K562 (cell line): ENCODE measurements at regions not wholly inside any gene's neighbourhood (a gene's known extent, or its start where the extent isn't known, plus 50 kb on each side); places are given as distances from the start of the nearest gene placed in this dataset.

Experiments used
- ATAC-seq: fragments of 200-7000 bp; cut with Tn5 transposase; 3 replicates; pipeline ENCODE4 v1.9.1; 2020; ENCODE audit warnings: moderate library complexity
- BruUV-seq: library from RNA; stranded (reverse); fragments of 400-500 nt; replicated peaks from 2 replicates; lab custom pipeline; 2021; lab: Mats Ljungman, UMichigan
- CTCF ChIA-PET: fragments of 300-600 bp; formaldehyde crosslinking; extraction: SDS; loops from one replicate; lab custom pipeline; 2021; ENCODE audit warnings: low intra/inter-chr PET ratio; lab: Yijun Ruan, JAX
- POLR2A ChIA-PET: fragments of 300-600, 350-650 bp; sonication (Branson Sonifier 250); formaldehyde crosslinking; extraction: SDS; loops from one replicate; lab custom pipeline; 2021; ENCODE audit warnings: antibody characterized with exemption, inconsistent platforms; lab: Yijun Ruan, JAX
- DNase-seq, 4 experiments: peaks; one replicate each; pipeline versions ENCODE4 v3.0.0 to v3.0.0-alpha.2; 2011 to 2018; ENCODE audit warnings: low spot score in 3 of 4, mixed read lengths in 3 of 4; ENCODE audit errors: extremely low read depth in 1 of 4
- FAIRE-seq: peaks from 2 replicates; lab custom pipeline; 2011; peaks lifted over from hg19 to GRCh38; lab: Jason Lieb, UNC
- H2AFZ ChIP-seq: 2 replicates; pipeline ENCODE4 v1.6.0; 2011; ENCODE audit warnings: low read depth, low read length, control low read depth, inconsistent platforms
- H3K27ac ChIP-seq: fragments of 200-600 bp; 3 replicates; pipeline ENCODE4 v1.8.0; 2011; ENCODE audit warnings: low read depth, mild to moderate bottlenecking, control low read depth, inconsistent platforms, low read length, moderate library complexity, mixed read lengths; ENCODE audit errors: extremely low read depth
- H3K27me3 ChIP-seq, 2 experiments: fragments of 300-600 bp in 1 of 2; 2 replicates in 1 of 2; 3 replicates in 1 of 2; pipeline versions ENCODE4 v1.6.0 to v1.8.0; 2011; ENCODE audit warnings: inconsistent platforms in 2 of 2, low read length in 2 of 2, mild to moderate bottlenecking in 1 of 2, mixed read lengths in 1 of 2, moderate library complexity in 1 of 2; ENCODE audit not compliant: control insufficient read depth in 2 of 2, insufficient read depth in 2 of 2
- H3K36me3 ChIP-seq: fragments of 300-600 bp; 3 replicates; pipeline ENCODE4 v1.8.0; 2011; ENCODE audit warnings: mild to moderate bottlenecking, low read length, inconsistent platforms; ENCODE audit not compliant: control insufficient read depth, insufficient read depth
- H3K4me1 ChIP-seq, 2 experiments: fragments of 200-600 bp in 1 of 2; replicated peaks in 1 of 2; 2 replicates in 1 of 2; 3 replicates in 1 of 2; pipeline versions ENCODE4 v1.5.1 to v1.8.0; 2011; ENCODE audit warnings: inconsistent platforms in 2 of 2, low read length in 2 of 2, mild to moderate bottlenecking in 1 of 2, mixed read lengths in 1 of 2, moderate library complexity in 1 of 2; ENCODE audit not compliant: control insufficient read depth in 2 of 2, insufficient read depth in 2 of 2
- H3K4me2 ChIP-seq: 2 replicates; pipeline ENCODE4 v1.6.1; 2011; ENCODE audit warnings: low read length, control low read depth, inconsistent platforms, mixed read lengths; ENCODE audit not compliant: insufficient read depth
- H3K4me3 ChIP-seq: fragments of 200-600 bp; sonication (generic), shearing (Covaris generic); 2 replicates; pipeline ENCODE4 v1.5.1; 2016; ENCODE audit warnings: control low read depth, inconsistent platforms
- H3K79me2 ChIP-seq: fragments of 200-600 bp; 3 replicates; pipeline ENCODE4 v1.8.0; 2011; ENCODE audit warnings: low read length, inconsistent platforms; ENCODE audit not compliant: control insufficient read depth, insufficient read depth
- H3K9ac ChIP-seq, 2 experiments: 2 replicates each; pipeline versions ENCODE4 v1.6.0 to v1.6.1; 2011; ENCODE audit warnings: low read depth in 2 of 2, low read length in 2 of 2, control low read depth in 1 of 2, inconsistent platforms in 1 of 2, mild to moderate bottlenecking in 1 of 2, mixed read lengths in 1 of 2; ENCODE audit not compliant: insufficient read depth in 1 of 2
- H3K9me1 ChIP-seq: one replicate; pipeline ENCODE4 v1.6.0; 2011; ENCODE audit warnings: inconsistent platforms, mild to moderate bottlenecking, low read length, moderate library complexity; ENCODE audit not compliant: control insufficient read depth, insufficient read depth
- H3K9me3 ChIP-seq: replicated peaks from 2 replicates; pipeline ENCODE4 v1.5.1; 2011; ENCODE audit warnings: low read depth, low read length, inconsistent platforms; ENCODE audit not compliant: control insufficient read depth, insufficient read depth
- H4K20me1 ChIP-seq: replicated peaks from 2 replicates; pipeline ENCODE4 v1.6.1; 2011; ENCODE audit warnings: low read length, inconsistent platforms, mixed read lengths; ENCODE audit not compliant: control insufficient read depth, insufficient read depth
- JUND ChIP-seq, 2 experiments: IDR thresholded peaks; 2 replicates in 1 of 2; 3 replicates in 1 of 2; pipeline ENCODE4 v1.6.1; 2011; ENCODE audit warnings: borderline replicate concordance in 2 of 2, low read depth in 2 of 2, low read length in 2 of 2, improper control_type of control experiment in 1 of 2, missing biosample characterization in 1 of 2, missing genetic modification characterization in 1 of 2, missing genetic modification reagents in 1 of 2
- KLF16 ChIP-seq: IDR thresholded peaks from 2 replicates; pipeline ENCODE4 v1.6.1; 2016; ENCODE audit warnings: antibody characterized with exemption
- LARP7 ChIP-seq: fragments of 450-650 bp; IDR thresholded peaks from 2 replicates; pipeline ENCODE4 v1.6.1; 2016
- PCBP1 ChIP-seq: fragments of 200-400 bp; formaldehyde crosslinking; IDR thresholded peaks from 2 replicates; pipeline ENCODE4 v1.6.1; 2018; ENCODE audit warnings: mild to moderate bottlenecking, low read depth, low read length; ENCODE audit not compliant: poor library complexity, severe bottlenecking
- RREB1 ChIP-seq: fragments of 250-450 bp; sonication (Bioruptor Pico); IDR thresholded peaks from 2 replicates; pipeline ENCODE4 v1.4.0; 2020
- SOX6 ChIP-seq: fragments of 450-650 bp; IDR thresholded peaks from 2 replicates; pipeline ENCODE4 v1.6.1; 2014; ENCODE audit warnings: mild to moderate bottlenecking
- STAG1 ChIP-seq: sonication (generic); formaldehyde crosslinking; IDR thresholded peaks from 2 replicates; pipeline ENCODE4 v1.5.0; 2020; ENCODE audit warnings: missing genetic modification reagents, borderline replicate concordance
- TGIF2 ChIP-seq: sonication (generic); formaldehyde crosslinking; IDR thresholded peaks from 2 replicates; pipeline ENCODE4 v1.8.1; 2022; ENCODE audit warnings: mild to moderate bottlenecking, missing genetic modification reagents, moderate library complexity
- THRAP3 ChIP-seq: fragments of 450-650 bp; IDR thresholded peaks from 2 replicates; pipeline ENCODE4 v1.6.1; 2016; ENCODE audit warnings: mild to moderate bottlenecking, inconsistent platforms, borderline replicate concordance
- ZNF175 ChIP-seq: fragments of 200-800 bp; sonication (Bioruptor generic); IDR thresholded peaks from 2 replicates; pipeline ENCODE4 v1.6.1; 2016; ENCODE audit warnings: low read depth, mild to moderate bottlenecking, missing genetic modification characterization, missing compliant biosample characterization
- WGBS: fragments of 100-300 bp; shearing (Covaris generic); methylation state at CpG from one replicate; pipeline ENCODE4 v1.1.6; 2016; ENCODE audit warnings: low coverage, mixed read lengths; ENCODE audit not compliant: insufficient coverage; ENCODE audit errors: missing lambda C conversion rate; 5-methylcytosine and 5-hydroxymethylcytosine counted together
- in situ Hi-C: fragments of 300-500 bp; cut with MboI; formaldehyde crosslinking; loops from 4 replicates; pipeline ENCODE4 v1.15.0; 2018; ENCODE audit warnings: inconsistent platforms, mixed read lengths
- intact Hi-C: fragments of 100-400 bp; cut with micrococcal nuclease; formaldehyde crosslinking; loops from 2 replicates; pipeline ENCODE4 v1.14.2; 2022

- Histone ChIP-seq H3K9me1 (no peaks in the 10 kb centered on the region), H3K36me3 (no peaks in the 10 kb centered on the region), H3K9me3 (no peaks in the 10 kb centered on the region), H3K27me3 (no peaks in the 10 kb centered on the region), H3K4me3 (no peak overlapping the region), H3K27ac (no peak overlapping the region), H3K4me2 (no peak overlapping the region), H4K20me1 (no peaks in the 10 kb centered on the region; the same call in 1 of the 2 replicates), H2AFZ (no peak overlapping the region), H3K9ac (no peak overlapping the region), H3K4me1 (no peaks in the 10 kb centered on the region), H3K79me2 (no peaks in the 10 kb centered on the region)
- ChIA-PET POLR2A (interaction anchor here (0.9 kb wide), 1 partner anchor 9 kb away, joined by 3 read pairs; no protein-coding TSS in a partner anchor), CTCF (no interaction called here)
- no peak for ATAC-seq
- intact Hi-C loops, result no loop called here
- no peak for FAIRE-seq
- BruUV-seq, result no TSS peak
- in situ Hi-C loops, result no loop called here
- TF ChIP-seq KLF16 (no peak), PCBP1 (no peak), JUND (IDR thresholded peaks at IDR 0.05; ENCODE audit: borderline replicate concordance, low read depth, low read length) (no peak), JUND (tag; IDR thresholded peaks at IDR 0.05; ENCODE audit: borderline replicate concordance, low read depth, low read length) (no peak), TGIF2 (CRISPR knock-in tag) (no peak)
- DNase-seq, result no peak
These were observed 91.2 kb upstream of the SIRPG start for GRCh38 chr20:1748777-1749176.

GRCh38 chr20:1747953-1748577, 90.5 kb upstream of the SIRPG start:
- no TSS peak for BruUV-seq
- TF ChIP-seq THRAP3, result no peak
- TF ChIP-seq LARP7, result no peak
- no peak for TF ChIP-seq ZNF175 (CRISPR knock-in tag)
- no peak for TF ChIP-seq RREB1 (CRISPR knock-in tag)
- no peak for TF ChIP-seq SOX6
- TF ChIP-seq STAG1, result no peak

More at GRCh38 chr20:1747953-1748577, 90.5 kb upstream of the SIRPG start:
- in situ Hi-C loops, result no loop called here
- Histone ChIP-seq H2AFZ (no peak overlapping the region), H3K4me3 (no peak overlapping the region), H3K79me2 (no peaks in the 10 kb centered on the region), H3K9me3 (no peaks in the 10 kb centered on the region), H3K4me1 (no peaks in the 10 kb centered on the region), H3K27ac (no peak overlapping the region), H3K36me3 (no peaks in the 10 kb centered on the region), H3K9ac (no peak overlapping the region), H4K20me1 (no peaks in the 10 kb centered on the region; the same call in 1 of the 2 replicates), H3K27me3 (no peaks in the 10 kb centered on the region), H3K9me1 (no peaks in the 10 kb centered on the region), H3K4me2 (no peak overlapping the region)
- ATAC-seq (no peak), DNase-seq (no peak), FAIRE-seq (no peak)
- intact Hi-C loops, result no loop called here
- POLR2A ChIA-PET, result no interaction called here
- 0% methylated on average over 3 of the region's 3 CpGs for WGBS
- CTCF ChIA-PET, result no interaction called here
